ENCODE measurements at regions not wholly inside any gene's neighbourhood (a gene's known extent, or its start where the extent isn't known, plus 50 kb on each side); places are given as distances from the start of the nearest gene placed in this dataset.

- TF ChIP-seq POLR2A (IDR thresholded peaks at IDR 0.05; ENCODE audit: extremely low read depth, insufficient read length) (no peak), MYC (IDR thresholded peaks at IDR 0.05; ENCODE audit: low read depth, low read length) (no peak)
- TF ChIP-seq, protein P1, sequence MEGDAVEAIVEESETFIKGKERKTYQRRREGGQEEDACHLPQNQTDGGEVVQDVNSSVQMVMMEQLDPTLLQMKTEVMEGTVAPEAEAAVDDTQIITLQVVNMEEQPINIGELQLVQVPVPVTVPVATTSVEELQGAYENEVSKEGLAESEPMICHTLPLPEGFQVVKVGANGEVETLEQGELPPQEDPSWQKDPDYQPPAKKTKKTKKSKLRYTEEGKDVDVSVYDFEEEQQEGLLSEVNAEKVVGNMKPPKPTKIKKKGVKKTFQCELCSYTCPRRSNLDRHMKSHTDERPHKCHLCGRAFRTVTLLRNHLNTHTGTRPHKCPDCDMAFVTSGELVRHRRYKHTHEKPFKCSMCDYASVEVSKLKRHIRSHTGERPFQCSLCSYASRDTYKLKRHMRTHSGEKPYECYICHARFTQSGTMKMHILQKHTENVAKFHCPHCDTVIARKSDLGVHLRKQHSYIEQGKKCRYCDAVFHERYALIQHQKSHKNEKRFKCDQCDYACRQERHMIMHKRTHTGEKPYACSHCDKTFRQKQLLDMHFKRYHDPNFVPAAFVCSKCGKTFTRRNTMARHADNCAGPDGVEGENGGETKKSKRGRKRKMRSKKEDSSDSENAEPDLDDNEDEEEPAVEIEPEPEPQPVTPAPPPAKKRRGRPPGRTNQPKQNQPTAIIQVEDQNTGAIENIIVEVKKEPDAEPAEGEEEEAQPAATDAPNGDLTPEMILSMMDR (IDR thresholded peaks at IDR 0.05; ENCODE audit: low read depth, low read length), result no peak
Measured at GRCh38 chr6:45794465-45794864, 221.2 kb downstream of the CLIC5 start.
